ENCODE measurements at regions not wholly inside any gene's neighbourhood (a gene's known extent, or its start where the extent isn't known, plus 50 kb on each side); places are given as distances from the start of the nearest gene placed in this dataset.

DNA sequence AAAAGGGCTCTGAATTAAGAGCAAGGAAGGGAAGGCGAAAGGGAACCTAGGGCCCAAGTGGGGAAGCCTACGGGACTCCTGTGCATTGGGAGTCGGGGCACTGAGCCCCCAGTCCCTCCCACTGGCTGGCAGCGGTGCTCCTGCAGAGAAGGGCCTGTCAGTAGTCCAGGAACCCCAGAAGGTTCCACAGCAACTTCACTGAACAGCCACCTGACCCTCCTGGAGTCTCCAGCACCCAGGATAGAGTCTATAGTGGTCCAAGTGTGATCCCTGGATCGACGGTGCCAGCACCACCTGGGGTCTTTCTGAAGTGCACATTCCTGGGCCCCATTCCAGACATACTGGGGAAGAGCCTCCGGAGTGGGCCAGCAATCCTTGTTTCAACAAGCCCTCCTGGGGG, 100.0 kb upstream of the B3GAT1 start:
- TF ChIP-seq CTCF (conservative IDR thresholded peaks at IDR 0.05): no peak
- no peak for TF ChIP-seq EZH2 (IDR thresholded peaks at IDR 0.05; ENCODE audit: low read depth)
